Colonic mucosa (tissue), 4 donors: ENCODE measurements at regions not wholly inside any gene's neighbourhood (a gene's known extent, or its start where the extent isn't known, plus 50 kb on each side); places are given as distances from the start of the nearest gene placed in this dataset.
A peak's percentile ranks its signal among the peaks of the same experiment; 100 is the strongest.

Source experiments
- DNase-seq: peaks from one replicate; pipeline ENCODE4 v3.0.0-alpha.2; 2020
- H3K27ac ChIP-seq: fragments of 200-600 bp; one replicate; pipeline ENCODE4 v1.8.0; 2021
- H3K27me3 ChIP-seq: fragments of 200-600 bp; one replicate; pipeline ENCODE4 v1.8.0; 2021
- H3K36me3 ChIP-seq: fragments of 200-600 bp; one replicate; pipeline ENCODE4 v1.8.0; 2021
- H3K4me1 ChIP-seq: fragments of 200-600 bp; one replicate; pipeline ENCODE4 v1.8.0; 2021; ENCODE audit warnings: mild to moderate bottlenecking
- H3K4me3 ChIP-seq: fragments of 200-600 bp; one replicate; pipeline ENCODE4 v1.8.0; 2021
- H3K9ac ChIP-seq, 2 donors: one replicate each; pipeline ENCODE4 v1.7.0; 2013; ENCODE audit warnings: control low read depth in 2 of 2, low read depth in 2 of 2, low read length in 2 of 2
- H3K9me3 ChIP-seq: fragments of 200-600 bp; one replicate; pipeline ENCODE4 v1.8.0; 2021
- CTCF ChIP-seq: fragments of 200-600 bp; IDR thresholded peaks from one replicate; pipeline ENCODE4 v1.8.0; 2022; ENCODE audit warnings: antibody characterized with exemption, mild to moderate bottlenecking
- intact Hi-C: fragments of 100-400 bp; cut with DNase I; formaldehyde crosslinking; loops from one replicate; pipeline ENCODE4 v1.14.1; 2022
- donor health status: healthy.
- donor health status: DM: no; HTN: no; CAD: no.
- donor health status: DM: no; HTN: no; CAD: no.

- no peak overlapping the region for H3K4me3 ChIP-seq
- H3K9me3 ChIP-seq: no peaks in the 10 kb centered on the region
- no peak overlapping the region for H3K9ac ChIP-seq
- no peak for DNase-seq
- no peak for TF ChIP-seq CTCF
- no peak overlapping the region for H3K27ac ChIP-seq
- no peaks in the 10 kb centered on the region for H3K36me3 ChIP-seq
- intact Hi-C loops: no loop called here
- H3K4me1 ChIP-seq: peaks cover 5% of the 10 kb centered on the region
- H3K27me3 ChIP-seq: no peaks in the 10 kb centered on the region
Observed at GRCh38 chr15:38065721-38066345, 131.4 kb downstream of the TMCO5A start.

GRCh38 chr15:38066612-38067011 lies 132.2 kb downstream of the TMCO5A start:
- Histone ChIP-seq H3K4me3 (no peak overlapping the region), H3K9ac (no peak overlapping the region), H3K4me1 (peaks cover 5% of the 10 kb centered on the region), H3K27me3 (no peaks in the 10 kb centered on the region), H3K27ac (no peak overlapping the region), H3K9me3 (no peaks in the 10 kb centered on the region), H3K36me3 (no peaks in the 10 kb centered on the region)
- intact Hi-C loops: no loop called here
- DNase-seq: no peak
- TF ChIP-seq CTCF: no peak

GRCh38 chr15:38068626-38069391 lies 134.4 kb downstream of the TMCO5A start:
- peak overlapping the region; percentile 75 for H3K27ac ChIP-seq
- no peaks in the 10 kb centered on the region for H3K9me3 ChIP-seq
- peaks cover 5% of the 10 kb centered on the region for H3K4me1 ChIP-seq
- no peaks in the 10 kb centered on the region for H3K36me3 ChIP-seq
- intact Hi-C loops: no loop called here
- peak overlapping the region; percentile 28 to 66 for H3K9ac ChIP-seq
- no peak for TF ChIP-seq CTCF
- no peak overlapping the region for H3K4me3 ChIP-seq
- DNase-seq: peak; percentile 54
- no peaks in the 10 kb centered on the region for H3K27me3 ChIP-seq

GRCh38 chr15:38069511-38070011 lies 135.1 kb downstream of the TMCO5A start:
- Histone ChIP-seq H3K4me1 (peaks cover 5% of the 10 kb centered on the region), H3K27me3 (no peaks in the 10 kb centered on the region), H3K9me3 (no peaks in the 10 kb centered on the region), H3K27ac (peak overlapping the region; percentile 75), H3K4me3 (no peak overlapping the region), H3K36me3 (no peaks in the 10 kb centered on the region), H3K9ac (peak overlapping the region in 1 of 2 donors; percentile 66)
- TF ChIP-seq CTCF: no peak
- DNase-seq: peak; percentile 85
- intact Hi-C loops: loop anchor here (10.0 kb wide), 2 partner anchors 55 to 185 kb away; partner anchors contain the start of gene SPRED1

GRCh38 chr15:38070778-38071177 lies 136.3 kb downstream of the TMCO5A start:
- Histone ChIP-seq H3K27me3 (no peaks in the 10 kb centered on the region), H3K4me3 (no peak overlapping the region), H3K9me3 (no peaks in the 10 kb centered on the region), H3K9ac (no peak overlapping the region), H3K4me1 (peaks cover 5% of the 10 kb centered on the region), H3K27ac (peak overlapping the region; percentile 84), H3K36me3 (no peaks in the 10 kb centered on the region)
- intact Hi-C loops: loop anchor here (10.0 kb wide), 2 partner anchors 54 to 184 kb away; partner anchors contain the start of gene SPRED1
- no peak for DNase-seq
- no peak for TF ChIP-seq CTCF
